Activated T-helper 2 cell treated with anti-CD3 and anti-CD28 coated beads, Interferon-gamma antibody, Interleukin-2, Interleukin-4, amounts not matched to agents 10 μg/mL and 5 μg/mL and 100 μg/mL, durations not matched to agents 14 hours and 24 hours and 36 hours (primary cell): ENCODE measurements at regions not wholly inside any gene's neighbourhood (a gene's known extent, or its start where the extent isn't known, plus 50 kb on each side); places are given as distances from the start of the nearest gene placed in this dataset.

Experiments used
- DNase-seq: peaks from one replicate; pipeline ENCODE4 v3.0.0; 2021; ENCODE audit warnings: low spot score
- H3K27ac Mint-ChIP-seq: one replicate; pipeline ENCODE4 v1.8.0; 2021; ENCODE audit warnings: mixed read lengths
- H3K27me3 Mint-ChIP-seq: one replicate; pipeline ENCODE4 v1.8.0; 2021; ENCODE audit warnings: low read depth, mixed read lengths
- H3K36me3 Mint-ChIP-seq: one replicate; pipeline ENCODE4 v1.8.0; 2021; ENCODE audit warnings: low read depth, mixed read lengths
- H3K4me1 Mint-ChIP-seq: one replicate; pipeline ENCODE4 v1.8.0; 2021; ENCODE audit warnings: low read depth, mixed read lengths
- H3K4me3 Mint-ChIP-seq: one replicate; pipeline ENCODE4 v1.8.0; 2021; ENCODE audit warnings: low read depth, mild to moderate bottlenecking, moderate library complexity, mixed read lengths
- H3K9me3 Mint-ChIP-seq: one replicate; pipeline ENCODE4 v1.8.0; 2021; ENCODE audit warnings: mixed read lengths
- intact Hi-C: fragments of 100-400 bp; cut with micrococcal nuclease; formaldehyde crosslinking; loops from one replicate; pipeline ENCODE4 v1.15.1; 2023

DNA sequence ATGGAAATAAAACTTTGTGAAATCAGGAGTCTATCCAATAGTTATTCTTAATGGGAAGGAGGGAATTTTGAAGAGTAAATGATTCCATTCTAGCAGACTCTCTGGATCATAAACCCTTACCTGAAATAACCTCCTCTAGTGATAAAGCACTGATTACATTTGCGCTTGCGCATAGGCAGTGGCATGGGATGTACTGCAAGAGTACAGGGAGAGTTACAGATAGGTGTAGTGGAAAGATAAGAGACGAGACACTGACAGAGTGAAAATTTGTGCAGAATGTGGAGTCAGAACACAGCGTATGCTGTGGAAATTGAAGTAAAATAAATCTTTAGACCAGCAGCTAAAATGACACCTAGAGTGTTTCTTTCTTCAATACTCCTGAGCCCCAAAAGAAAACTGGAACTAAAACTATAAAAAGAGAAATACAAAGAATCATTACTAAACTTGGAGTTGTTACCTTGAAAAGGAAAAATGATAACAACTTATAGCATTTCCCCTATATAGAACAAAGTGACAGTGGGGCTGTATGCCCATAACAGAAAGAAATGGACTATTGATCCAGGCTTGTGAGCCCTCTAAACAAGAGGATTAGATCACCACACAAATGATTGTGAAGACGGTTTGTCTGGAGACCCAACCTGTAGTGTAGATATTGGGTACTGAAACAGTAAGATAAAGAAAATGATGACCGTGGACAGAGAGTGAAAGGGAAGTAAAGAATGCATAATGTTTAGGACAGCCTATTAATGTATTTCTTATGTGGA lies 1471.2 kb upstream of the NUDT12 start:
- no peak overlapping the region for H3K4me3 Mint-ChIP-seq
- intact Hi-C loops, result no loop called here

DNA sequence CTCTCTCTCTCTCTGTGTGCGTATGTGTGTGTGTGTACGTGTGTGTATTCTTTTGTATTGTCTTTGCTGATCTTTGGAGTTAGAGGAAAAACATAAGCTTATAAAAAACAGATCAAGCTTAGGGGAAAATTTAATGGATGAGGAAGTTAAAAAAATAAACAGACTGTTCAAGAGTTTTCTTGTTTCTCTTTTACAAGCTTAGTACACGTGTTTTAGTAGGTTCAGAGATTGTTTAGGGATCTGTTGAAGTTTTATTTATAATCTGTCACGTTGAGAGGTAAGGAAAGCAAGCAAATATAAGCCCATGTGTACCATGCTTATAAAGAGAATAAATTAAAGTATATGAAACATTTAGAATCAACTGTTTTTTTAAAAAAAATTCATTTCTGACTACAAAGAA lies 1470.3 kb upstream of the NUDT12 start:
- no peaks in the 10 kb centered on the region for H3K27me3 Mint-ChIP-seq
- H3K36me3 Mint-ChIP-seq, result no peaks in the 10 kb centered on the region
- no peaks in the 10 kb centered on the region for H3K4me1 Mint-ChIP-seq
- H3K4me3 Mint-ChIP-seq, result no peak overlapping the region
- H3K9me3 Mint-ChIP-seq, result peaks cover 19% of the 10 kb centered on the region
- DNase-seq, result no peak
- intact Hi-C loops, result no loop called here
- H3K27ac Mint-ChIP-seq, result no peak overlapping the region

More for the DNA sequence above, 1471.2 kb upstream of the NUDT12 start:
- Mint-ChIP-seq H3K36me3 (no peaks in the 10 kb centered on the region), H3K9me3 (peaks cover 24% of the 10 kb centered on the region), H3K27me3 (no peaks in the 10 kb centered on the region), H3K27ac (no peak overlapping the region), H3K4me1 (no peaks in the 10 kb centered on the region)
- no peak for DNase-seq

DNA sequence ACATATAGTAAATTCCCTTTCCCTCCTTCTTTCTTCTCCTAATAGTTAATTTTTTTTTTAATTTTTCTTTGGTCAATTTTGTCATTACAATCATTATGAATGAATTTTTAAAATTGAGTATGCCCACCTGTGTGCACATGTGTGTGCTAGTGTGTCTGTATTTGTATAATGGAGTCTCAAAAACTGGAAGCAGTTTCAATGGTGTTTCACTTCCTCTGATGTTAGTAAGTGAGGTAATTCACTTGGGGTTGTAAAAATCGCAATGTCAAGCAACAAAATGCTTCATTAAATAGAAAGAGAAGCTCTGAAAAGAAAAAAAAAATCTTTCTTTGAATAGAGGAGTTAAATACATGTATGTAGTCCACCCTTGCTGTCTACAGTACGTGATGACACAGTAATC lies 1467.6 kb upstream of the NUDT12 start:
- H3K9me3 Mint-ChIP-seq, result peaks cover 22% of the 10 kb centered on the region
- H3K27ac Mint-ChIP-seq, result no peak overlapping the region

DNA sequence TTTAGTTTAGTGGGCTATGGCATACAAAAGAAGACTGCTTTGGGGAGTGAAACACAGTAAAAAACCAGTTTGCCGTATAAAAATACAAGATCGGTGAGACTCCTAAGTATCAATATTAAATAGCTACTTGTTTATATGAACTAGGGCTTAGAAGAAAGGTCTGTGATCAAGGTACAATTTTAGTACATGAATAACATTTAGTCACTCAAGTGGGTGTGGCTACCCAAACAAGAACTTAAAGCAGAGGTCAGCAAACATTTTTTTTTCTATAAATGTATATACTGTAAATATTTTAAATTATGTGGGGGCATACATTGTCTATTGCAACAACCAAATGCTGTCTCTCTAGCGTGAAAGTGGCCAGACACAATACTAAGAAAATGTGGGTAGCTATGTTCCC lies 1452.5 kb upstream of the NUDT12 start:
- H3K9me3 Mint-ChIP-seq, result peaks cover 28% of the 10 kb centered on the region
- no peaks in the 10 kb centered on the region for H3K4me1 Mint-ChIP-seq
- intact Hi-C loops, result no loop called here
- no peak overlapping the region for H3K4me3 Mint-ChIP-seq
- H3K27me3 Mint-ChIP-seq, result no peaks in the 10 kb centered on the region
- H3K36me3 Mint-ChIP-seq, result no peaks in the 10 kb centered on the region
- no peak for DNase-seq
- H3K27ac Mint-ChIP-seq, result no peak overlapping the region

More for the DNA sequence above, 1467.6 kb upstream of the NUDT12 start:
- no peaks in the 10 kb centered on the region for H3K4me1 Mint-ChIP-seq
- intact Hi-C loops, result no loop called here
- H3K4me3 Mint-ChIP-seq, result no peak overlapping the region
- no peak for DNase-seq
- H3K36me3 Mint-ChIP-seq, result no peaks in the 10 kb centered on the region
- H3K27me3 Mint-ChIP-seq, result no peaks in the 10 kb centered on the region

DNA sequence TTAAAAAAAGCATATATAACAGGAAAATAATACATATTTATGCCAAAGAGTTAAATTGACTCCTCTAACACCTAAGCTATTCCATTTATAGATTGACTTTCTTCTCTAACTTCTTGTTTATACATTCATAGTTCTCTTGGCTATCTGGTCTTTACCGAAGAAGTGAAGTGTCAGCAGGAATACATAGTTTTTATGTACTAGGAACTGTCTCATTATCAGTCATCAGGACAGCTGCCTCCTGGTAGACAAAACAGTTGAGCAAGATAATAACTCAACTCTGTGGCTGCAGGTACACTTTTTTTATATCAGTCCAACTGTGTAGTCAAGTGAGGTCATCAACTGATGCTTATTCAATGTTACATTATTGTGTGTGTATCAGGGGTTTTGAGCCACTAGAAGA lies 1436.0 kb upstream of the NUDT12 start:
- no peak overlapping the region for H3K4me3 Mint-ChIP-seq
- no peaks in the 10 kb centered on the region for H3K4me1 Mint-ChIP-seq
- peaks cover 18% of the 10 kb centered on the region for H3K9me3 Mint-ChIP-seq
- no peak for DNase-seq
- H3K36me3 Mint-ChIP-seq, result no peaks in the 10 kb centered on the region
- no peak overlapping the region for H3K27ac Mint-ChIP-seq
- intact Hi-C loops, result no loop called here
- H3K27me3 Mint-ChIP-seq, result no peaks in the 10 kb centered on the region

DNA sequence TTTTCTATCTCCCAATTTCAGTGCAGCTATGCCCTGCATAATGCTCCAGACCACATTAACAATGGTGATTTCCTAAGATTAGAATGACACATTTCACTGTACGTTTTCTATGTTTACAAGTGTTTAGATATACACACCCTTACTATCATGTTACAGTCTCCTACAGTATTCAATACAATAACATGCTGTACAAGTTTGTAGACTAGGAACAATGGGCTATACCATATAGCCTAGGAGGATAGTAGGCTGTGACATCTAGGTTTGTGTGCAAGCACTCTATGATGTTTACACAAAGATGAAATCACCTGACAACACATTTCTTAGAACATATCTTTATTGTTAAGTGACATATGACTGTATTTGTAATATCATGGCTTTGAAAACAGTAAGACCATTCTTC lies 1435.6 kb upstream of the NUDT12 start:
- Mint-ChIP-seq H3K4me3 (no peak overlapping the region), H3K9me3 (peaks cover 17% of the 10 kb centered on the region), H3K27ac (no peak overlapping the region), H3K4me1 (no peaks in the 10 kb centered on the region), H3K27me3 (no peaks in the 10 kb centered on the region), H3K36me3 (no peaks in the 10 kb centered on the region)
- intact Hi-C loops, result no loop called here
- DNase-seq, result no peak

DNA sequence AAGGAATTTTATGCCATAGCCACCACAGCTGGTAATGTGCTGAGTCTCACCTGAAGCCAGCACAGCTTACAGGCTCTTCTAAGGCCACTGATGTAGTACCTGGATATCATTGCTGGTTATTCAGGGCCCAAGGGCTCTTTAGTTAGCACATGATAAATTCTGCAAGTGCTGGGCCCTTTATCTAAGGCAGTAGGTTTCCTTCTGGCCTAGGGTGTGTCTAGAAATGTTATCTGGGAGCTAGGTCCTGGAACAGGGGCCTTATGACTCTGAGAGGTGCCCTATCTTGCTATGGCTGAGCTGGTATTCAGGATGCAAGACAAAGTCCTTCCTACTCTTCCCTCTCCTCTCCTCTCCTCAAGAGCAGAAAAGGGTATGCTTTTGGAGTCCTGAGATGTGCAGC lies 1424.5 kb upstream of the NUDT12 start:
- peaks cover 49% of the 10 kb centered on the region for H3K9me3 Mint-ChIP-seq
- H3K27ac Mint-ChIP-seq, result no peak overlapping the region
- H3K4me3 Mint-ChIP-seq, result no peak overlapping the region
- no peaks in the 10 kb centered on the region for H3K4me1 Mint-ChIP-seq
- no peak for DNase-seq
- H3K36me3 Mint-ChIP-seq, result no peaks in the 10 kb centered on the region
- no peaks in the 10 kb centered on the region for H3K27me3 Mint-ChIP-seq
- intact Hi-C loops, result no loop called here

DNA sequence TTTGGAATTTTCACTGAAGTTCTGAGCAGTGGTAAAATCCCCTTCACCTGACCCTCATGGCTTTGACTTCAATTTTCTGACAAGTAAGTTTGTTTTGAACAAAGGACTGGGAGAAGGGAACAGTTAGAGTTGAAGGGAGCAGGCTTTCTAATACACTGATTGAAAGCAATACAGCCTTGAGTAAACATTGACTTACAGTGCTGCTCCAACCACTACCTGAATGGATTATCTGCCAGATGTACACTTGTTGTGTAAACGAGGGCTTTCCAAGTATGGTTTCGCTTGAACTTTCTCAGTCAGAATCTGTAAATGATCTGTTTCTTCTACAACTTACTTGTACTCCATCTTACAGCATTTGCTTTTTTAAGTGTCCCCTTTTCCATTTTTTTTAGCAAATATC lies 1414.9 kb upstream of the NUDT12 start:
- no peaks in the 10 kb centered on the region for H3K27me3 Mint-ChIP-seq
- H3K36me3 Mint-ChIP-seq, result no peaks in the 10 kb centered on the region
- no peak for DNase-seq
- no peaks in the 10 kb centered on the region for H3K4me1 Mint-ChIP-seq
- H3K9me3 Mint-ChIP-seq, result peaks cover 36% of the 10 kb centered on the region
- intact Hi-C loops, result no loop called here
- H3K4me3 Mint-ChIP-seq, result no peak overlapping the region
- H3K27ac Mint-ChIP-seq, result no peak overlapping the region

DNA sequence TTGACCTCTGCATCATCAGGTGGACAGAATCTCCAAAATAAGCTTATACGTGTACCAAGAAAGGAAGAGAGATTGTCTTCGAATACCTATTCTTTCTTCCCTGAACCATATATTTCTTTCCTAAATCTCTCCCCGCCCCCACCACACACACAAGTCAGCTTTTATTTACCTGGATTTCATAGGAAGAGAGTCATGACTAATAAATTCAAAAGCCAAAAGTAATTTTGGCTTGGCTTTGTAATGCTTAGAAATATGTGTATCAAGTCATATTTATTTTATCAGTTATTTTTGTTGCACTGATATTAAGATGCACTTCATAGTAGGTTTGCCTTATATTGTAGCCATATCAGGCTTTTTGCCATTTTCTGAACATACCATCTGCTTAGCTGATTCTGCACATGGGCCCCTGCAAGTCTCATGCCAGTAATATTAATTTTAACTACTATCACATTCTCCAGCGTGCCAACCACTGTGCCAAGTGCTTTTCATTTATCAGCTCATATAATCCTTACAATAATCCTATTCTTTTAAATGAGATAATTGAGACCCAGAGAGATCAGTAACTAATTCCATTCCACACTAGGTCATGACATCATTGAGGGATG lies 1405.3 kb upstream of the NUDT12 start:
- intact Hi-C loops, result no loop called here
- no peak overlapping the region for H3K27ac Mint-ChIP-seq
- H3K4me3 Mint-ChIP-seq, result no peak overlapping the region
- peaks cover 24% of the 10 kb centered on the region for H3K9me3 Mint-ChIP-seq
- H3K4me1 Mint-ChIP-seq, result no peaks in the 10 kb centered on the region
- DNase-seq, result no peak
- H3K27me3 Mint-ChIP-seq, result no peaks in the 10 kb centered on the region
- H3K36me3 Mint-ChIP-seq, result no peaks in the 10 kb centered on the region

DNA sequence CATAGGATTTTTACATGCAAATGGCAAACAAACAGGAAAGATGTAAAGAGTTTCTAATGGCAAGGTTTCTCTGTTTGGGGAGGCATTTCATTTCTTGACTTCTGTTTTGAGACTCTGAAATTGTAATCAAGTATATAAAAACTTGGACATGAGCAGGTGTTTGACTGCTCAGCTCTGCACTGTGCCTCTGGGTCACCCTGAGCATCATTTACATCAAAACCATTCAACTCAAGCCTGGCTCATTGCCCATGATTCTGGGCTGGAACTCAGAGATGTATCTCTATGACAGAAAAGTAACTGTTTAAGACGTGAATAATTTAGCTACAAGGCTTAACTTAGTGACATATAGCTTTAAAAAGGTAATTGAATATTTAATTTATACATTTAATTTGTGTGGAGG lies 1402.4 kb upstream of the NUDT12 start:
- H3K27ac Mint-ChIP-seq, result no peak overlapping the region
- peaks cover 25% of the 10 kb centered on the region for H3K9me3 Mint-ChIP-seq
- no peaks in the 10 kb centered on the region for H3K36me3 Mint-ChIP-seq
- H3K27me3 Mint-ChIP-seq, result no peaks in the 10 kb centered on the region
- H3K4me3 Mint-ChIP-seq, result no peak overlapping the region
- H3K4me1 Mint-ChIP-seq, result no peaks in the 10 kb centered on the region
- no peak for DNase-seq
- intact Hi-C loops, result no loop called here

DNA sequence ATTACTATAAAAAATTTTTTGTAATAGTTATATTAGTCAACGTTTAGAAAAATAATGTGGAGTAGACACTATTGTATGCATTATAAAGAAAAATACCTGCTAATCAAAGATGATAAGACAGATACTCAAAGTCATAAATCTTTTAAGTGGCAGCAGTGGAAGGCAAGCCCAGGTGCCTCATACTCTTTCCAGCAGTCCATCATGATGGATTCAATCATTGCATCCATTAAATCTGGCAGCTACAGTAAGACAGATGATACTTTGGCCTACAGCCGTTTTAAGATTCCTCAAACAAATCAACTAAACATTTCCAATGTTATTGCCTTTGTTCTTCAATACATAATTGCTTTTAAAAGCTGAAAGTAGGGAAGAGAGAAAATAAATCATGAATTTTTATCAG lies 1392.9 kb upstream of the NUDT12 start:
- no peak overlapping the region for H3K4me3 Mint-ChIP-seq
- no peaks in the 10 kb centered on the region for H3K27me3 Mint-ChIP-seq
- H3K9me3 Mint-ChIP-seq, result peaks cover 33% of the 10 kb centered on the region
- intact Hi-C loops, result no loop called here
- no peak for DNase-seq
- H3K27ac Mint-ChIP-seq, result no peak overlapping the region
- no peaks in the 10 kb centered on the region for H3K36me3 Mint-ChIP-seq
- H3K4me1 Mint-ChIP-seq, result no peaks in the 10 kb centered on the region

DNA sequence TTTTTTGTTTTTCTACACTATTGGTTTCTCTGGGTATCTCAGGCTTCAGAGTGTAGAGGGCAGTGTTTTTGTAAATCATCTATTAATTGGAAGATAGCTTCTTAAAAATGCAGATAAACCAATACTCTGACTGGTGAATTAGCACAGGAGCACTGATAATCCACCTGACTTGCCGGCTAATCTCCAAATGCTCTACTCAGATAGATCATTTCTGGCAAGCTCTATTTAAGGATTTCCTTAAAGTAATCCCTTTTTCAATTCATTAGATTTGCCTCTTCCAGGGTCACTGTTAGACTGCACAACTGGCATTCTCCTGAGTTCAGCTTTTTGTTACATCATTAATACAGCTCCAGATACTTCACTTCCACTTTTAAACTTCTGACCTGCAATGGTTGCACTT lies 1390.3 kb upstream of the NUDT12 start:
- H3K27ac Mint-ChIP-seq, result no peak overlapping the region
- intact Hi-C loops, result no loop called here
- H3K4me3 Mint-ChIP-seq, result no peak overlapping the region
- DNase-seq, result no peak
- no peaks in the 10 kb centered on the region for H3K4me1 Mint-ChIP-seq
- peaks cover 28% of the 10 kb centered on the region for H3K9me3 Mint-ChIP-seq
- no peaks in the 10 kb centered on the region for H3K27me3 Mint-ChIP-seq
- no peaks in the 10 kb centered on the region for H3K36me3 Mint-ChIP-seq

DNA sequence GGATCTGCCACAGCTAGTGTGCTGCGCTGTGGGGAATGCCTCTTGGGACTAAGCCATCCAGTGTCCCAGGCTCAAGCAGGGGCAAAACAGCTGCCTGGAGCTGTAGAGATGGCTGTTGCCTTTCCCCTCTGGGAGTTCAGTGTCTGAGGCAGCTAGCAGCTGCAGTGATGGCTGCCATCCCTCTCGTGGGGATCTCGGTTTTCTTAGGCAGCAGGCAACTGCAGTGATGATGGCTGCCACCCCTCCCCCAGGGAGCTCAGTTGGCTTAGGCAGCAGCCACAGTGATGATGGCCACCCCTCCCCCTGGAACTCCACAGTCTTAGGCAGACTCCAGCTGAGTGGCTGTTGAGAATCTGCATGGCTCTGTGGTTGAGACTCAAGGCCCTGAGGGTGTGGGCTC lies 1389.2 kb upstream of the NUDT12 start:
- Mint-ChIP-seq H3K36me3 (no peaks in the 10 kb centered on the region), H3K27me3 (no peaks in the 10 kb centered on the region), H3K9me3 (peaks cover 28% of the 10 kb centered on the region), H3K4me3 (no peak overlapping the region), H3K4me1 (no peaks in the 10 kb centered on the region), H3K27ac (no peak overlapping the region)
- no peak for DNase-seq
- intact Hi-C loops, result no loop called here
